ENCODE measurements at regions not wholly inside any gene's neighbourhood (a gene's known extent, or its start where the extent isn't known, plus 50 kb on each side); places are given as distances from the start of the nearest gene placed in this dataset.

- Histone ChIP-seq H3K36me3 (ENCODE audit: control insufficient read depth in 4 of 4, insufficient read depth in 4 of 4, low read length in 3 of 4) (no peaks in the 10 kb centered on the region), H3K4me3 (ENCODE audit: control insufficient read depth in 1 of 7, extremely low read depth in 1 of 7, insufficient read depth in 4 of 7, low read depth in 2 of 7, low read length in 6 of 7) (no peak overlapping the region), H3K4me1 (ENCODE audit: control extremely low read depth in 1 of 4, control insufficient read depth in 4 of 4, insufficient read depth in 4 of 4, low read length in 3 of 4) (no peaks in the 10 kb centered on the region), H3K9me3 (ENCODE audit: control extremely low read depth in 1 of 5, control insufficient read depth in 4 of 5, insufficient read depth in 2 of 5, low read depth in 1 of 5, low read length in 4 of 5) (no peaks in the 10 kb centered on the region), H3K27me3 (replicated peaks in 2 of 5; ENCODE audit: control insufficient read depth in 4 of 5, insufficient read depth in 5 of 5, low read length in 4 of 5) (no peaks in the 10 kb centered on the region), H3K27ac (ENCODE audit: insufficient read depth in 1 of 2, low read depth in 1 of 2, low read length in 2 of 2, poor library complexity in 1 of 2, severe bottlenecking in 2 of 2) (no peak overlapping the region)
- CTCF ChIA-PET, result no interaction called here
- POLR2A ChIA-PET, result no interaction called here
- DNase-seq, result no peak
- no CpG with 5 or more reads among the region's 1 CpG for WGBS (ENCODE audit: insufficient coverage)
Measured at GRCh38 chr10:56928714-56929113, 567.7 kb upstream of the ZWINT start.

- no peak for DNase-seq
- CTCF ChIA-PET, result no interaction called here
- POLR2A ChIA-PET, result no interaction called here
- Histone ChIP-seq H3K36me3 (ENCODE audit: control insufficient read depth in 4 of 4, insufficient read depth in 4 of 4, low read length in 3 of 4) (no peaks in the 10 kb centered on the region), H3K27me3 (replicated peaks in 2 of 5; ENCODE audit: control insufficient read depth in 4 of 5, insufficient read depth in 5 of 5, low read length in 4 of 5) (no peaks in the 10 kb centered on the region), H3K4me3 (ENCODE audit: control insufficient read depth in 1 of 7, extremely low read depth in 1 of 7, insufficient read depth in 4 of 7, low read depth in 2 of 7, low read length in 6 of 7) (no peak overlapping the region), H3K9me3 (ENCODE audit: control extremely low read depth in 1 of 5, control insufficient read depth in 4 of 5, insufficient read depth in 2 of 5, low read depth in 1 of 5, low read length in 4 of 5) (no peaks in the 10 kb centered on the region), H3K27ac (ENCODE audit: insufficient read depth in 1 of 2, low read depth in 1 of 2, low read length in 2 of 2, poor library complexity in 1 of 2, severe bottlenecking in 2 of 2) (no peak overlapping the region), H3K4me1 (ENCODE audit: control extremely low read depth in 1 of 4, control insufficient read depth in 4 of 4, insufficient read depth in 4 of 4, low read length in 3 of 4) (no peaks in the 10 kb centered on the region)
- 100% methylated on average over 1 of the region's 2 CpGs for WGBS (ENCODE audit: insufficient coverage)
Measured at GRCh38 chr10:56927701-56928100, 566.6 kb upstream of the ZWINT start.

GRCh38 chr10:56920601-56921261 is 559.7 kb upstream of the ZWINT start:
- Histone ChIP-seq H3K9me3 (ENCODE audit: control extremely low read depth in 1 of 5, control insufficient read depth in 4 of 5, insufficient read depth in 2 of 5, low read depth in 1 of 5, low read length in 4 of 5) (peaks cover 0 to 1% (median 0%) of the 10 kb centered on the region in 5 experiments), H3K36me3 (ENCODE audit: control insufficient read depth in 4 of 4, insufficient read depth in 4 of 4, low read length in 3 of 4) (no peaks in the 10 kb centered on the region), H3K27me3 (replicated peaks in 2 of 5; ENCODE audit: control insufficient read depth in 4 of 5, insufficient read depth in 5 of 5, low read length in 4 of 5) (no peaks in the 10 kb centered on the region), H3K4me1 (ENCODE audit: control extremely low read depth in 1 of 4, control insufficient read depth in 4 of 4, insufficient read depth in 4 of 4, low read length in 3 of 4) (no peaks in the 10 kb centered on the region), H3K4me3 (ENCODE audit: control insufficient read depth in 1 of 7, extremely low read depth in 1 of 7, insufficient read depth in 4 of 7, low read depth in 2 of 7, low read length in 6 of 7) (no peak overlapping the region), H3K27ac (ENCODE audit: insufficient read depth in 1 of 2, low read depth in 1 of 2, low read length in 2 of 2, poor library complexity in 1 of 2, severe bottlenecking in 2 of 2) (no peak overlapping the region)
- 86% methylated on average over 7 of the region's 11 CpGs for WGBS (ENCODE audit: insufficient coverage)
- DNase-seq, result no peak
- POLR2A ChIA-PET, result no interaction called here
- CTCF ChIA-PET, result no interaction called here

GRCh38 chr10:56912043-56912442 is 551.0 kb upstream of the ZWINT start:
- POLR2A ChIA-PET, result no interaction called here
- Histone ChIP-seq H3K4me1 (ENCODE audit: control extremely low read depth in 1 of 4, control insufficient read depth in 4 of 4, insufficient read depth in 4 of 4, low read length in 3 of 4) (no peaks in the 10 kb centered on the region), H3K36me3 (ENCODE audit: control insufficient read depth in 4 of 4, insufficient read depth in 4 of 4, low read length in 3 of 4) (no peaks in the 10 kb centered on the region), H3K27me3 (replicated peaks in 2 of 5; ENCODE audit: control insufficient read depth in 4 of 5, insufficient read depth in 5 of 5, low read length in 4 of 5) (no peaks in the 10 kb centered on the region), H3K4me3 (ENCODE audit: control insufficient read depth in 1 of 7, extremely low read depth in 1 of 7, insufficient read depth in 4 of 7, low read depth in 2 of 7, low read length in 6 of 7) (no peak overlapping the region), H3K9me3 (ENCODE audit: control extremely low read depth in 1 of 5, control insufficient read depth in 4 of 5, insufficient read depth in 2 of 5, low read depth in 1 of 5, low read length in 4 of 5) (no peaks in the 10 kb centered on the region), H3K27ac (ENCODE audit: insufficient read depth in 1 of 2, low read depth in 1 of 2, low read length in 2 of 2, poor library complexity in 1 of 2, severe bottlenecking in 2 of 2) (no peak overlapping the region)
- 94% methylated on average over 2 of the region's 2 CpGs for WGBS (ENCODE audit: insufficient coverage)
- CTCF ChIA-PET, result no interaction called here
- no peak for DNase-seq

GRCh38 chr10:56905051-56905450 is 544.0 kb upstream of the ZWINT start:
- no peak overlapping the region for H3K4me3 ChIP-seq (ENCODE audit: control insufficient read depth in 1 of 7, extremely low read depth in 1 of 7, insufficient read depth in 4 of 7, low read depth in 2 of 7, low read length in 6 of 7)
- H3K36me3 ChIP-seq (ENCODE audit: control insufficient read depth in 4 of 4, insufficient read depth in 4 of 4, low read length in 3 of 4), result no peaks in the 10 kb centered on the region
- POLR2A ChIA-PET, result no interaction called here
- H3K9me3 ChIP-seq (ENCODE audit: control extremely low read depth in 1 of 5, control insufficient read depth in 4 of 5, insufficient read depth in 2 of 5, low read depth in 1 of 5, low read length in 4 of 5), result no peaks in the 10 kb centered on the region
- no peaks in the 10 kb centered on the region for H3K4me1 ChIP-seq (ENCODE audit: control extremely low read depth in 1 of 4, control insufficient read depth in 4 of 4, insufficient read depth in 4 of 4, low read length in 3 of 4)
- no peak for DNase-seq
- H3K27me3 ChIP-seq (replicated peaks in 2 of 5; ENCODE audit: control insufficient read depth in 4 of 5, insufficient read depth in 5 of 5, low read length in 4 of 5), result no peaks in the 10 kb centered on the region
- CTCF ChIA-PET, result no interaction called here
- no peak overlapping the region for H3K27ac ChIP-seq (ENCODE audit: insufficient read depth in 1 of 2, low read depth in 1 of 2, low read length in 2 of 2, poor library complexity in 1 of 2, severe bottlenecking in 2 of 2)

- H3K4me3 ChIP-seq (ENCODE audit: control insufficient read depth in 1 of 7, extremely low read depth in 1 of 7, insufficient read depth in 4 of 7, low read depth in 2 of 7, low read length in 6 of 7), result no peak overlapping the region
- H3K4me1 ChIP-seq (ENCODE audit: control extremely low read depth in 1 of 4, control insufficient read depth in 4 of 4, insufficient read depth in 4 of 4, low read length in 3 of 4), result no peaks in the 10 kb centered on the region
- CTCF ChIA-PET, result no interaction called here
- no peaks in the 10 kb centered on the region for H3K36me3 ChIP-seq (ENCODE audit: control insufficient read depth in 4 of 4, insufficient read depth in 4 of 4, low read length in 3 of 4)
- H3K27me3 ChIP-seq (replicated peaks in 2 of 5; ENCODE audit: control insufficient read depth in 4 of 5, insufficient read depth in 5 of 5, low read length in 4 of 5), result no peaks in the 10 kb centered on the region
- H3K27ac ChIP-seq (ENCODE audit: insufficient read depth in 1 of 2, low read depth in 1 of 2, low read length in 2 of 2, poor library complexity in 1 of 2, severe bottlenecking in 2 of 2), result no peak overlapping the region
- POLR2A ChIA-PET, result no interaction called here
- WGBS (ENCODE audit: insufficient coverage), result no CpG with 5 or more reads among the region's 3 CpGs
- H3K9me3 ChIP-seq (ENCODE audit: control extremely low read depth in 1 of 5, control insufficient read depth in 4 of 5, insufficient read depth in 2 of 5, low read depth in 1 of 5, low read length in 4 of 5), result no peaks in the 10 kb centered on the region
- no peak for DNase-seq
Measured at GRCh38 chr10:56902554-56902953, 541.5 kb upstream of the ZWINT start.

- ChIA-PET POLR2A (no interaction called here), CTCF (no interaction called here)
- no peaks in the 10 kb centered on the region for H3K27me3 ChIP-seq (replicated peaks in 2 of 5; ENCODE audit: control insufficient read depth in 4 of 5, insufficient read depth in 5 of 5, low read length in 4 of 5)
- no peaks in the 10 kb centered on the region for H3K4me1 ChIP-seq (ENCODE audit: control extremely low read depth in 1 of 4, control insufficient read depth in 4 of 4, insufficient read depth in 4 of 4, low read length in 3 of 4)
- no peaks in the 10 kb centered on the region for H3K36me3 ChIP-seq (ENCODE audit: control insufficient read depth in 4 of 4, insufficient read depth in 4 of 4, low read length in 3 of 4)
- H3K4me3 ChIP-seq (ENCODE audit: control insufficient read depth in 1 of 7, extremely low read depth in 1 of 7, insufficient read depth in 4 of 7, low read depth in 2 of 7, low read length in 6 of 7), result no peak overlapping the region
- H3K9me3 ChIP-seq (ENCODE audit: control extremely low read depth in 1 of 5, control insufficient read depth in 4 of 5, insufficient read depth in 2 of 5, low read depth in 1 of 5, low read length in 4 of 5), result no peaks in the 10 kb centered on the region
- no peak overlapping the region for H3K27ac ChIP-seq (ENCODE audit: insufficient read depth in 1 of 2, low read depth in 1 of 2, low read length in 2 of 2, poor library complexity in 1 of 2, severe bottlenecking in 2 of 2)
- 47% methylated on average over 3 of the region's 6 CpGs for WGBS (ENCODE audit: insufficient coverage)
- DNase-seq, result no peak
Measured at GRCh38 chr10:56895306-56895705, 534.2 kb upstream of the ZWINT start.
